DMS53 treated with DMSO at 0.1 percent for 48 hours (cell line): ENCODE measurements at regions not wholly inside any gene's neighbourhood (a gene's known extent, or its start where the extent isn't known, plus 50 kb on each side); places are given as distances from the start of the nearest gene placed in this dataset.
"Not testable (repeated sequence)": the region's sequence is repeated elsewhere in the genome, so short reads cannot be mapped to it uniquely, and the experiment has no call there.

ENCODE experiments used
- DNase-seq: peaks from one replicate; lab custom pipeline; 2025; ENCODE audit not compliant: unreplicated experiment; lab: John Stamatoyannopoulos, UW

DNA sequence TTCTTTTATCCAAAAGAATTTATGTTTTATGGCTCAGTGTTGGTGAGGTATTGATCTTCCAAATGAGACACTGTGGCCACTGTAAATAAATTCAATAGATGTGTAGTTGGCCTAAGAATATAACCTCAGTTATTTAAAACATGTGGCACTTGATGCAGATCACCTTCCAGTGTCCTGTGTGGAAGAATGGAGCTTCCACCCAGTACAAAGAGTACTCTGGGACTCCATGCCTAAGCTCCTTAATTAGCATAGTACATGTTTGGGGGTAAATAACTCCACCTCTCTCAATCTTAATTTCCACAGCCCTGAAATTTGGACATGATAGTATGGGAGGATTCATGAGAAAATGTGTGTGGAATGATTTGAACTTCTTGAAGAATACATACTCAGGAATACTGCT is 105.7 kb downstream of the SPDYE17 start:
- DNase-seq, result not testable (repeated sequence)

DNA sequence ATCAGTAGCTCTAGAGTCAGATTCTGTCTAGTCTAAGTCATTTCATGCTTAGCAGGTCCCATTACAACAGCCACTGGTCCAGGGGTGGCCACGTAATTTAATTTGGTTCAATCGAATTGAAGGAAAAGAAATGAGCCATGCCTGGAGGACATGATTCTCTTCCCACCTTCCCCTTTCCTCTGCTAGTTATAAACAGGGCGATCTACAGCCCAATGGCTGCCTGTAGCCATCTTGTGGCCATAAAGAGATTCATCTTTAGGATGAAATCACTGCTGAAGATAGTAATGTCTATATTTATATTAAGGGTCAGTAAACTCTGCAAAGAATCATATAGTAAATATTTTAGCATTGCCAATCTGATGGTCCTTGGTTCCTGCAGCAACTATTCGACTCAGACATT is 107.4 kb downstream of the SPDYE17 start:
- DNase-seq, result not testable (repeated sequence)

- not testable (repeated sequence) for DNase-seq
Measured at GRCh38 chr7:76918619-76919018, 113.5 kb downstream of the SPDYE17 start.

DNA sequence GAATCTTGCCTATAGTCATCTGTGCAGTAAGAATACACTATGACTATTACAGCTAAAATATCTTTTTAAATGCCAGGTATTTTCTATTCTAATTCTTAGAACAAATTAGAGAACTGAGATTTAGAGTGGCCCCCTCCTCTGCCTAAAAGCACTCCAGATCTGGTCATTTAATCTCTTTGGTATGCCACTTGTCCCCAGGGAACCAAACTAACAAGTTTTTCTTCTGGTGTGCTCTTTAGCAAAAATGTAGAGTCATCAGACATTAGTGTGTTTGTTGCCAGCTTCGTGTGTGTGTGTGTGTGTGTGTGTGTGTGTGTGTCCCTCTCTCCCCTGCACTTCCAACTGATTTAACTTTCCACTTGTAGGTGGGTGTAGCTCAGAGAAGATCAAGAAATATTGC is 117.8 kb downstream of the SPDYE17 start:
- DNase-seq, result not testable (repeated sequence)

GRCh38 chr7:76912011-76912814 is 119.9 kb downstream of the SPDYE17 start:
- DNase-seq, result not testable (repeated sequence)

DNA sequence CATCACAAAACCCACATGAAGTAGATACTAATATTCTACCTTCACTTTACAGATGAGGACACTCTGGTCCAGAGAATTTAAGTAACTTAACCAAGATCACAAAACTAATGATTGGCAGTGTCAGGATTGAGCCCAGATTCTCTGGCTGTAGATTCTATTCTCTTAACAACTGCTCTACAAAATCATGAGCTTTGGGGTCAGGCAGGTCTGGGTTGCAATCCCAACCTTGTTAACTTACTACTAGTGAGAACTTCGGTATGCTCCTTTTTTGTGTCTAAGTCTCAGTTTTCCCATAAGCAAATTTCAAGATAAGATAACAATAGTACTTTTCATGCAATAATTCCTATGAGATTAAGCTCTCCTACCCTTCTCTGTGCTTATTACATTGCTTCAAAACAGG is 127.5 kb downstream of the SPDYE17 start:
- DNase-seq, result not testable (repeated sequence)

GRCh38 chr7:76901944-76902710 is 130.0 kb downstream of the SPDYE17 start:
- DNase-seq, result not testable (repeated sequence)

GRCh38 chr7:76898807-76899206 is 133.4 kb downstream of the SPDYE17 start:
- DNase-seq, result not testable (repeated sequence)

DNA sequence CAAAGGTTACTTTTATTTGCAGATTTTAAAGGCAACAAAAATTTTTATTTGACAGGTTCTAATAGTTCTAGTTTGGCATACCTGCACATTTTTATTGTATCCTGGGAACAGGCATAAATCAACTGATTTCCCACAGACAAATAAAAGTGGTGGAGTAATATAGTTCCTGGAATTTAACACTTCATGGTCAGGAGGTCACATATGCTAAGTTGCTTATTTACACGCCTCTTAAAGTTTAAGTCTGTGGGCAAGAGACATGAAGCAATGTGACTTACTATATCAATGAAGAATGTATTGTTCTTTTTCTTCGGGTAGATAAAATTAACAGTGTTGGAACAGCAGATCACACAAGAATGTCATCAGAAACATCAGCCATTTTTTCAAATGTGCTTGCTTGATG is 135.2 kb downstream of the SPDYE17 start:
- DNase-seq, result not testable (repeated sequence)

GRCh38 chr7:76895696-76896095 is 136.5 kb downstream of the SPDYE17 start:
- DNase-seq, result not testable (repeated sequence)

DNA sequence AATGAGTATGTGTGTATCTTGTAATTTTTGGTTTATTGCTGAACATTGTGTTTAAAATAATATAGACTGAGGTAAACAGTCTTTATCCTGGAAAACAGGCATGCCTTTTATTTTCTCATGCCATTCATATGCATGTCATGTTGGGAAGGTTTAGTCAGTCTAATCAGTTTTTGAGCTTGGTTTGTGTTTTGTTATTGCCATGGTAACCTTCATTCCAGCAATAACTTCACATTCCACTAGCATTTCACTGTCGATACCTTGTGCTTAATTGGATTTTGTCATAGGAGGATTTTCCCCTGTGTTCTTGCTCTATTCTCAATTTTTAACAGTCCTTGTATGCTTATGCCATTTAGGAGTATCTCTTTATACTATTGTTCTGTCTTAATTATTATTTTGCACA is 140.4 kb downstream of the SPDYE17 start:
- DNase-seq, result not testable (repeated sequence)

DNA sequence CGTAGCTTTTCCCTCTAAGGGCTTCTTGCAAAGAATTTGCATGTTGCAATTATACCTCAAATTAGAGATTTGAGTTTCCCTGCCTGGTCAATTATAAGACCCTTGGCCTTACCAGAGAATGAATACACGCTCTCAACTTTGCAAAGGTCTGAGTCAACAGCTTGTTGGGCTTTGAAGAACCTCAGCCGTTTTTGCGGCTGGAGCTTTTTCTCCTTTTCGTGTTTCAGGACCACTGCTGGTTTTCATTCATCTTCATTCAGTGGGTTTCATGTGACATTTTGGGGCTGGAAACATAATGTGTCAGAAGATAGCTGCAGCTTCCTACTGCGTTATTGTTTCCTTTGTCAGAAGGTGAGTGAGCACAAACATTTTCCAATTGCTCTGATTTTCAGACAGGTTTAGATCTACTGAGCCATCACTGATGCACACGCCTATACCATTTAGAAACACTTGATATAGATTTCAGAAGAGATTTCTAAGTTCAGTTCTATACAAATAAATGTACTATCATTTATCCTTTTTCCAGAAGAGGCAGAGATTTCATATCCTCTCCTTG is 152.3 kb downstream of the SPDYE17 start:
- not testable (repeated sequence) for DNase-seq

DNA sequence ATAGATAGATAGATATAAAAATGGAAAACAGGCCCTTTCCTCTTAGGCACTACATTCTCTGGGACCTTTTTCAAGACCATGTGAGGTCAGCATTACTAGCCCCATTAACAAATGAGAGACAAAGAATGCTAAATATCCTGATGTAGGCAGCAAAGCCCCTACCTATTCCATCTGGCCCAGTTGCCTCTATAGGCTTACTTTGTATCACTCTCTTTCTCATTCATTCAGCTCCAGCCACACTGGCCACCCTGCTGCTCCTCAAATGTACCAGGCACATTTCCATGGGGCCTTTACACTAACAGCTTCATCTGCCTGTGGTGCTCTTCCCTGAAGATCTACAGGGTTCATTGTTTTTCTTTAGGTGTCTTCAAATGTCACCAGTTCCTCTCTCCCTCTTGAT is 156.4 kb downstream of the SPDYE17 start:
- not testable (repeated sequence) for DNase-seq

DNA sequence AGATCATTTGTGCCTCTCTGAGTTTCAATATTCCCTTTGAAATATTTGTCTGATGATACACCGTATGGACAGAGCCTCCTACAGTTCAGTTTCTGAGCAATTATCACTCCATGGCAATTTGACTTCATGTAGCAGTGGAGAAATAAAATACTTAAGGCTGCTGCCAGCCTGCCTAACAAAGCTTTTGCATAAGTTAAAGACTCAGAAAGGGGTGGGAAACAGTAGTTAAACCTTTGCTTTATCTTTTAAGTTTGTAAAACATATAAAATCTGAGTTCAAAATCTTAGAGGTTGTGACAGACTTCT is 161.7 kb downstream of the SPDYE17 start:
- DNase-seq, result not testable (repeated sequence)

- not testable (repeated sequence) for DNase-seq
Measured at GRCh38 chr7:76867364-76867889, 164.7 kb downstream of the SPDYE17 start.

- not testable (repeated sequence) for DNase-seq
Measured at GRCh38 chr7:76863150-76863773, 168.9 kb downstream of the SPDYE17 start.

- not testable (repeated sequence) for DNase-seq
Measured at GRCh38 chr7:76862241-76862640, 169.9 kb downstream of the SPDYE17 start.

GRCh38 chr7:76859933-76860332 is 172.2 kb downstream of the SPDYE17 start:
- not testable (repeated sequence) for DNase-seq

- DNase-seq, result not testable (repeated sequence)
Measured at GRCh38 chr7:76854631-76855030, 177.5 kb downstream of the SPDYE17 start.

DNA sequence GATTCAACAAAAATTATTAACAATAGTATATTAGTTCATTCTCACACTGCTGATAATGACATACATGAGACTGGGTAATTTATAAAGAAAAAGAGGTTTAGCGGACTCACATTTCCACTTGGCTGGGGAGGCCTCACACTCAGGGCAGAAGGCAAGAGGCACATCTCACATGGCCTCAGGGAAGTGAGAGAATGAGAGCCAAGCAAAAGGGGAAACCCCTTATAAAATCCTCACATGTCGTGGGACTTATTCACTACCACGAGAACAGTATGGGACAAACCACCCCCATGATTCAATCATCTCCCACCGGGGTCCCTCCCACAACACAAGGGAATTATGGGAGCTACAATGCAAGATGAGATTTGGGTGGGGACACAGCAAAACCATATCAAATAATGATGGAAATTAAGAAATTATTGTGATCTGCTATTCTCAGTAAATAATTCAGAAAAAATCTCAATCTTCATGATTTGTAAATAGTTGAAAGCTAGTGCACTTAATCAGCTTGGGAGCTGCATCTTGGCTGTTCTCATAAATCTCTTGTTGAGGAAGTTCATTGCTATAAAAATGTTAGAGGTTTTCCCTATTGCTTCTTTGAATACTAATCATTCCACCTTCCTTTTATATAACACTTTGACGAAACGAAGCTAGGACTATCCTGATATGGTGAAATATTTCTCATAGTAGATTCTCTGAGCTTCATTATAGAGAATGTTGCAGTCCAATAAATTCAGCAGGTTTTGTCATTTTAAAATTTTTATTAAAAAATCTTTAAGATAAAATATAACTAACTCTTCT is 179.2 kb downstream of the SPDYE17 start:
- DNase-seq, result not testable (repeated sequence)
